ENCODE measurements at regions not wholly inside any gene's neighbourhood (a gene's known extent, or its start where the extent isn't known, plus 50 kb on each side); places are given as distances from the start of the nearest gene placed in this dataset.

GRCh38 chr5:60274747-60275146 is 381.2 kb upstream of the PDE4D start:
- H3K4me3 ChIP-seq (ENCODE audit: low read depth, low read length) = no peak overlapping the region
- TF ChIP-seq CTCF (IDR thresholded peaks at IDR 0.05; ENCODE audit: borderline replicate concordance, insufficient read depth, low read depth, low read length) = no peak

- no peak for TF ChIP-seq CTCF (IDR thresholded peaks at IDR 0.05; ENCODE audit: borderline replicate concordance, insufficient read depth, low read depth, low read length)
- H3K4me3 ChIP-seq (ENCODE audit: low read depth, low read length) = no peak overlapping the region
Observed at GRCh38 chr5:60271517-60271916, 378.0 kb upstream of the PDE4D start.

GRCh38 chr5:60267907-60268306 is 374.4 kb upstream of the PDE4D start:
- no peak for TF ChIP-seq CTCF (IDR thresholded peaks at IDR 0.05; ENCODE audit: borderline replicate concordance, insufficient read depth, low read depth, low read length)
- no peak overlapping the region for H3K4me3 ChIP-seq (ENCODE audit: low read depth, low read length)

GRCh38 chr5:60263346-60263745 is 369.8 kb upstream of the PDE4D start:
- no peak for TF ChIP-seq CTCF (IDR thresholded peaks at IDR 0.05; ENCODE audit: borderline replicate concordance, insufficient read depth, low read depth, low read length)
- no peak overlapping the region for H3K4me3 ChIP-seq (ENCODE audit: low read depth, low read length)

GRCh38 chr5:60262576-60263295 is 369.2 kb upstream of the PDE4D start:
- TF ChIP-seq CTCF (IDR thresholded peaks at IDR 0.05; ENCODE audit: borderline replicate concordance, insufficient read depth, low read depth, low read length) = no peak
- H3K4me3 ChIP-seq (ENCODE audit: low read depth, low read length) = no peak overlapping the region

GRCh38 chr5:60261732-60262131 is 368.2 kb upstream of the PDE4D start:
- no peak for TF ChIP-seq CTCF (IDR thresholded peaks at IDR 0.05; ENCODE audit: borderline replicate concordance, insufficient read depth, low read depth, low read length)
- no peak overlapping the region for H3K4me3 ChIP-seq (ENCODE audit: low read depth, low read length)

- no peak for TF ChIP-seq CTCF (IDR thresholded peaks at IDR 0.05; ENCODE audit: borderline replicate concordance, insufficient read depth, low read depth, low read length)
- no peak overlapping the region for H3K4me3 ChIP-seq (ENCODE audit: low read depth, low read length)
Observed at GRCh38 chr5:60260658-60261057, 367.1 kb upstream of the PDE4D start.

All from GM12875 (cell line).